GM21619 (cell line): ENCODE measurements at regions not wholly inside any gene's neighbourhood (a gene's known extent, or its start where the extent isn't known, plus 50 kb on each side); places are given as distances from the start of the nearest gene placed in this dataset.
A peak's percentile ranks its signal among the peaks of the same experiment; 100 is the strongest.

Experiments used
- ATAC-seq: cut with Tn5 transposase; IDR thresholded peaks from one replicate; pipeline ENCODE4 v1.9.1; 2021; ENCODE audit not compliant: unreplicated experiment

GRCh38 chr4:115956054-115956796 lies 842.8 kb upstream of the NDST4 start:
- peak; percentile 42 for ATAC-seq

GRCh38 chr4:115950806-115951205 lies 837.4 kb upstream of the NDST4 start:
- no peak for ATAC-seq

GRCh38 chr4:115949974-115950743 lies 836.7 kb upstream of the NDST4 start:
- ATAC-seq = peak; percentile 81

- ATAC-seq = no peak
Measured at GRCh38 chr4:115945026-115945425, 831.6 kb upstream of the NDST4 start.

- no peak for ATAC-seq
Measured at GRCh38 chr4:115944146-115944905, 830.9 kb upstream of the NDST4 start.

GRCh38 chr4:115938764-115939443 lies 825.5 kb upstream of the NDST4 start:
- ATAC-seq = no peak

- ATAC-seq = no peak
Measured at GRCh38 chr4:115929373-115929772, 816.0 kb upstream of the NDST4 start.

- no peak for ATAC-seq
Measured at GRCh38 chr4:115927382-115927781, 814.0 kb upstream of the NDST4 start.

- ATAC-seq = no peak
Measured at GRCh38 chr4:115923152-115923551, 809.7 kb upstream of the NDST4 start.

GRCh38 chr4:115920637-115921036 lies 807.2 kb upstream of the NDST4 start:
- no peak for ATAC-seq

GRCh38 chr4:115918149-115918548 lies 804.7 kb upstream of the NDST4 start:
- no peak for ATAC-seq

- no peak for ATAC-seq
Measured at GRCh38 chr4:115906428-115906827, 793.0 kb upstream of the NDST4 start.

- no peak for ATAC-seq
Measured at GRCh38 chr4:115883847-115884246, 770.4 kb upstream of the NDST4 start.

GRCh38 chr4:115883231-115883630 lies 769.8 kb upstream of the NDST4 start:
- ATAC-seq = no peak

GRCh38 chr4:115873048-115873447 lies 759.6 kb upstream of the NDST4 start:
- ATAC-seq = no peak

GRCh38 chr4:115871596-115871995 lies 758.2 kb upstream of the NDST4 start:
- ATAC-seq = no peak

GRCh38 chr4:115866364-115866896 lies 753.0 kb upstream of the NDST4 start:
- no peak for ATAC-seq

- ATAC-seq = no peak
Measured at GRCh38 chr4:115865736-115866135, 752.3 kb upstream of the NDST4 start.

GRCh38 chr4:115852767-115853091 lies 739.3 kb upstream of the NDST4 start:
- ATAC-seq = no peak

GRCh38 chr4:115851918-115852766 lies 738.7 kb upstream of the NDST4 start:
- ATAC-seq = peak; percentile 85
